GM23338 (cell line): ENCODE measurements at regions not wholly inside any gene's neighbourhood (a gene's known extent, or its start where the extent isn't known, plus 50 kb on each side); places are given as distances from the start of the nearest gene placed in this dataset.

Source experiments
- ATAC-seq: fragments of 200-7000 bp; cut with Tn5 transposase; 3 replicates; pipeline ENCODE4 v1.9.1; 2020
- DNase-seq: peaks from one replicate; pipeline ENCODE4 v3.0.0-alpha.2; 2015; ENCODE audit warnings: low spot score
- H2AFZ ChIP-seq: fragments of 200-600 bp; sonication (generic); 2 replicates; pipeline ENCODE4 v1.8.0; 2016; ENCODE audit warnings: antibody characterized with exemption, mild to moderate bottlenecking, moderate library complexity
- H3F3A ChIP-seq: fragments of 200-600 bp; sonication (generic); replicated peaks from 2 replicates; pipeline ENCODE4 v1.8.0; 2017; ENCODE audit warnings: antibody characterized with exemption, mixed run types, low read depth
- H3K27ac ChIP-seq: fragments of 200-600 bp; sonication (generic); 2 replicates; pipeline ENCODE4 v1.6.1; 2016; ENCODE audit warnings: low read depth
- H3K27me3 ChIP-seq: fragments of 200-600 bp; sonication (generic); 2 replicates; pipeline ENCODE4 v1.8.0; 2016; ENCODE audit warnings: mild to moderate bottlenecking, mixed run types, moderate library complexity; ENCODE audit not compliant: insufficient read depth
- H3K36me3 ChIP-seq: fragments of 200-600 bp; sonication (generic); 2 replicates; pipeline ENCODE4 v1.8.0; 2016; ENCODE audit warnings: mild to moderate bottlenecking; ENCODE audit not compliant: insufficient read depth
- H3K4me1 ChIP-seq: fragments of 200-600 bp; sonication (generic); 2 replicates; pipeline ENCODE4 v1.8.0; 2016; ENCODE audit warnings: mild to moderate bottlenecking, moderate library complexity; ENCODE audit not compliant: insufficient read depth
- H3K4me2 ChIP-seq: fragments of 200-600 bp; sonication (generic); 2 replicates; pipeline ENCODE4 v1.7.1; 2017; ENCODE audit warnings: mixed run types
- H3K4me3 ChIP-seq: fragments of 200-600 bp; sonication (generic); 2 replicates; pipeline ENCODE4 v1.6.1; 2016; ENCODE audit warnings: mixed run types
- H3K79me2 ChIP-seq: fragments of 200-600 bp; sonication (generic); replicated peaks from 2 replicates; pipeline ENCODE4 v1.8.0; 2017; ENCODE audit warnings: mild to moderate bottlenecking; ENCODE audit not compliant: insufficient read depth
- H3K9me2 ChIP-seq: fragments of 200-600 bp; sonication (generic); 2 replicates; pipeline ENCODE4 v1.8.0; 2017; ENCODE audit not compliant: insufficient read depth
- H4K20me1 ChIP-seq: fragments of 200-600 bp; sonication (generic); replicated peaks from 2 replicates; pipeline ENCODE4 v1.8.0; 2017; ENCODE audit warnings: mild to moderate bottlenecking; ENCODE audit not compliant: insufficient read depth
- H3K27ac Mint-ChIP-seq: 2 replicates; pipeline ENCODE4 v1.8.0; 2020; ENCODE audit warnings: inconsistent platforms, mild to moderate bottlenecking, moderate library complexity, mixed read lengths
- H3K27me3 Mint-ChIP-seq: 3 replicates; pipeline ENCODE4 v1.8.0; 2022; ENCODE audit warnings: low read depth, mild to moderate bottlenecking, moderate library complexity, mixed read lengths, inconsistent platforms; ENCODE audit not compliant: insufficient read depth, poor library complexity
- H3K36me3 Mint-ChIP-seq: 3 replicates; pipeline ENCODE4 v1.8.0; 2021; ENCODE audit warnings: low read depth, mild to moderate bottlenecking, inconsistent platforms, moderate library complexity, mixed read lengths
- H3K4me1 Mint-ChIP-seq: 3 replicates; pipeline ENCODE4 v1.8.0; 2020; ENCODE audit warnings: mild to moderate bottlenecking, inconsistent platforms, mixed read lengths
- H3K4me3 Mint-ChIP-seq: 3 replicates; pipeline ENCODE4 v1.8.0; 2021; ENCODE audit warnings: moderate library complexity, mild to moderate bottlenecking, inconsistent platforms, mixed read lengths
- H3K9me3 Mint-ChIP-seq: 3 replicates; pipeline ENCODE4 v1.8.0; 2020; ENCODE audit warnings: moderate library complexity, mild to moderate bottlenecking, inconsistent platforms, mixed read lengths
- CREB1 ChIP-seq: fragments of 250-450 bp; sonication (Bioruptor Pico); IDR thresholded peaks from 2 replicates; pipeline ENCODE4 v1.5.0; 2020; ENCODE audit warnings: low read depth, mild to moderate bottlenecking, moderate library complexity
- ETS1 ChIP-seq: IDR thresholded peaks from 2 replicates; pipeline ENCODE4 v1.6.1; 2016; ENCODE audit warnings: antibody characterized with exemption
- EZH2phosphoT487 ChIP-seq: fragments of 200-600 bp; sonication (generic); IDR thresholded peaks from one replicate; pipeline ENCODE4 v1.8.1; 2018; ENCODE audit warnings: antibody characterized with exemption; ENCODE audit not compliant: unreplicated experiment
- NANOG ChIP-seq: IDR thresholded peaks from 2 replicates; pipeline ENCODE4 v1.6.1; 2016; ENCODE audit warnings: antibody characterized with exemption, borderline replicate concordance
- POLR2AphosphoS5 ChIP-seq: IDR thresholded peaks from 2 replicates; pipeline ENCODE4 v1.6.1; 2016; ENCODE audit warnings: antibody characterized with exemption, low read depth
- STAT1 ChIP-seq: IDR thresholded peaks from one replicate; pipeline ENCODE4 v1.6.1; 2016; ENCODE audit warnings: antibody characterized with exemption; ENCODE audit not compliant: unreplicated experiment
- ZNF114 ChIP-seq: fragments of 250-450 bp; sonication (Bioruptor Pico); IDR thresholded peaks from 2 replicates; pipeline ENCODE4 v1.5.0; 2020; ENCODE audit warnings: mild to moderate bottlenecking, moderate library complexity
- ZNF331 ChIP-seq: fragments of 250-450 bp; sonication (Bioruptor Pico); IDR thresholded peaks from 2 replicates; pipeline ENCODE4 v1.5.0; 2020; ENCODE audit warnings: low read depth, mild to moderate bottlenecking, moderate library complexity
- TF ChIP-seq, protein P1 (sequence below): fragments of 250-450 bp; sonication (Bioruptor Pico); IDR thresholded peaks from 2 replicates; pipeline ENCODE4 v1.5.0; 2020; ENCODE audit warnings: mild to moderate bottlenecking, moderate library complexity

GRCh38 chr3:5275529-5275928 is 88.0 kb downstream of the EDEM1 start (continued):
- TF ChIP-seq, protein P1, sequence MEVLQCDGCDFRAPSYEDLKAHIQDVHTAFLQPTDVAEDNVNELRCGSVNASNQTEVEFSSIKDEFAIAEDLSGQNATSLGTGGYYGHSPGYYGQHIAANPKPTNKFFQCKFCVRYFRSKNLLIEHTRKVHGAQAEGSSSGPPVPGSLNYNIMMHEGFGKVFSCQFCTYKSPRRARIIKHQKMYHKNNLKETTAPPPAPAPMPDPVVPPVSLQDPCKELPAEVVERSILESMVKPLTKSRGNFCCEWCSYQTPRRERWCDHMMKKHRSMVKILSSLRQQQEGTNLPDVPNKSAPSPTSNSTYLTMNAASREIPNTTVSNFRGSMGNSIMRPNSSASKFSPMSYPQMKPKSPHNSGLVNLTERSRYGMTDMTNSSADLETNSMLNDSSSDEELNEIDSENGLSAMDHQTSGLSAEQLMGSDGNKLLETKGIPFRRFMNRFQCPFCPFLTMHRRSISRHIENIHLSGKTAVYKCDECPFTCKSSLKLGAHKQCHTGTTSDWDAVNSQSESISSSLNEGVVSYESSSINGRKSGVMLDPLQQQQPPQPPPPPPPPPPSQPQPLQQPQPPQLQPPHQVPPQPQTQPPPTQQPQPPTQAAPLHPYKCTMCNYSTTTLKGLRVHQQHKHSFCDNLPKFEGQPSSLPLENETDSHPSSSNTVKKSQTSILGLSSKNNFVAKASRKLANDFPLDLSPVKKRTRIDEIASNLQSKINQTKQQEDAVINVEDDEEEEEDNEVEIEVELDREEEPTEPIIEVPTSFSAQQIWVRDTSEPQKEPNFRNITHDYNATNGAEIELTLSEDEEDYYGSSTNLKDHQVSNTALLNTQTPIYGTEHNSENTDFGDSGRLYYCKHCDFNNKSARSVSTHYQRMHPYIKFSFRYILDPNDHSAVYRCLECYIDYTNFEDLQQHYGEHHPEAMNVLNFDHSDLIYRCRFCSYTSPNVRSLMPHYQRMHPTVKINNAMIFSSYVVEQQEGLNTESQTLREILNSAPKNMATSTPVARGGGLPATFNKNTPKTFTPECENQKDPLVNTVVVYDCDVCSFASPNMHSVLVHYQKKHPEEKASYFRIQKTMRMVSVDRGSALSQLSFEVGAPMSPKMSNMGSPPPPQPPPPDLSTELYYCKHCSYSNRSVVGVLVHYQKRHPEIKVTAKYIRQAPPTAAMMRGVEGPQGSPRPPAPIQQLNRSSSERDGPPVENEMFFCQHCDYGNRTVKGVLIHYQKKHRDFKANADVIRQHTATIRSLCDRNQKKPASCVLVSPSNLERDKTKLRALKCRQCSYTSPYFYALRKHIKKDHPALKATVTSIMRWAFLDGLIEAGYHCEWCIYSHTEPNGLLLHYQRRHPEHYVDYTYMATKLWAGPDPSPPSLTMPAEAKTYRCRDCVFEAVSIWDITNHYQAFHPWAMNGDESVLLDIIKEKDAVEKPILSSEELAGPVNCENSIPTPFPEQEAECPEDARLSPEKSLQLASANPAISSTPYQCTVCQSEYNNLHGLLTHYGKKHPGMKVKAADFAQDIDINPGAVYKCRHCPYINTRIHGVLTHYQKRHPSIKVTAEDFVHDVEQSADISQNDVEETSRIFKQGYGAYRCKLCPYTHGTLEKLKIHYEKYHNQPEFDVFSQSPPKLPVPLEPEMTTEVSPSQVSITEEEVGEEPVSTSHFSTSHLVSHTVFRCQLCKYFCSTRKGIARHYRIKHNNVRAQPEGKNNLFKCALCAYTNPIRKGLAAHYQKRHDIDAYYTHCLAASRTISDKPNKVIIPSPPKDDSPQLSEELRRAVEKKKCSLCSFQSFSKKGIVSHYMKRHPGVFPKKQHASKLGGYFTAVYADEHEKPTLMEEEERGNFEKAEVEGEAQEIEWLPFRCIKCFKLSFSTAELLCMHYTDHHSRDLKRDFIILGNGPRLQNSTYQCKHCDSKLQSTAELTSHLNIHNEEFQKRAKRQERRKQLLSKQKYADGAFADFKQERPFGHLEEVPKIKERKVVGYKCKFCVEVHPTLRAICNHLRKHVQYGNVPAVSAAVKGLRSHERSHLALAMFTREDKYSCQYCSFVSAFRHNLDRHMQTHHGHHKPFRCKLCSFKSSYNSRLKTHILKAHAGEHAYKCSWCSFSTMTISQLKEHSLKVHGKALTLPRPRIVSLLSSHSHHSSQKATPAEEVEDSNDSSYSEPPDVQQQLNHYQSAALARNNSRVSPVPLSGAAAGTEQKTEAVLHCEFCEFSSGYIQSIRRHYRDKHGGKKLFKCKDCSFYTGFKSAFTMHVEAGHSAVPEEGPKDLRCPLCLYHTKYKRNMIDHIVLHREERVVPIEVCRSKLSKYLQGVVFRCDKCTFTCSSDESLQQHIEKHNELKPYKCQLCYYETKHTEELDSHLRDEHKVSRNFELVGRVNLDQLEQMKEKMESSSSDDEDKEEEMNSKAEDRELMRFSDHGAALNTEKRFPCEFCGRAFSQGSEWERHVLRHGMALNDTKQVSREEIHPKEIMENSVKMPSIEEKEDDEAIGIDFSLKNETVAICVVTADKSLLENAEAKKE (CRISPR knock-in tag), result no peak
- TF ChIP-seq ZNF331 (CRISPR knock-in tag) (no peak), EZH2phosphoT487 (no peak)

- DNase-seq, result no peak
- H3F3A ChIP-seq, result no peaks in the 10 kb centered on the region
- Mint-ChIP-seq H3K9me3 (peaks cover 66% of the 10 kb centered on the region), H3K27me3 (no peaks in the 10 kb centered on the region), H3K27ac (no peak overlapping the region), H3K36me3 (peaks cover 4% of the 10 kb centered on the region; the same call in 1 of the 3 replicates), H3K4me1 (no peaks in the 10 kb centered on the region), H3K4me3 (no peak overlapping the region)
- H2AFZ ChIP-seq, result no peak overlapping the region
- no peaks in the 10 kb centered on the region; the same call in 1 of the 2 replicates for H3K36me3 ChIP-seq
- H3K79me2 ChIP-seq, result no peaks in the 10 kb centered on the region
- no peak overlapping the region for H3K27ac ChIP-seq
- H3K4me3 ChIP-seq, result no peak overlapping the region
- no peaks in the 10 kb centered on the region for H3K4me1 ChIP-seq
- H4K20me1 ChIP-seq, result no peaks in the 10 kb centered on the region
- no peak overlapping the region for H3K4me2 ChIP-seq
- no peaks in the 10 kb centered on the region for H3K27me3 ChIP-seq
- H3K9me2 ChIP-seq, result no peaks in the 10 kb centered on the region
- no peak for ATAC-seq
- TF ChIP-seq, protein P1 (CRISPR knock-in tag), result no peak
- TF ChIP-seq STAT1 (no peak), ZNF331 (CRISPR knock-in tag) (no peak), EZH2phosphoT487 (no peak), ETS1 (no peak), ZNF114 (no peak), POLR2AphosphoS5 (no peak), CREB1 (CRISPR knock-in tag) (no peak), NANOG (no peak)
Measured at GRCh38 chr3:5276934-5277333, 89.4 kb downstream of the EDEM1 start.
